ENCODE measurements at regions not wholly inside any gene's neighbourhood (a gene's known extent, or its start where the extent isn't known, plus 50 kb on each side); places are given as distances from the start of the nearest gene placed in this dataset.

DNA sequence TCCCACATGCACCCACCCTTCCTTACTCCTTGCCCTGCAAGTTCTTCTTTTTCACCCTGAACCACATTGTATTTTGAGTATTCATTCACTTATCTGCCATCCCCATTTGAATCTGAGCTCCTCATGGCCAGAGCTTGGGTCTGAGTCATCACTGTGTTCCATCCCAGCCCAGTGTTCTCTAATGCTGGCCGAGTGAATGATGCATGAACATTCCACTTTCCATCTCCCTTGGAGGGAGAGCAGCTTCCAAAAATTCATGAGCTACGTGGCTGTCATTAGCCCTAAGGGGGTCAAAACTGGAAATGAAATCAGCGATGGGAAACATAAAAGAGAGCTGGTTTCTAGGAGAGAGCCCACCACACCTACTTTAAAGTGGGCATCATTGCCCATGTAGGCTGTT lies 187.0 kb upstream of the USP24 start (continued):
- TF ChIP-seq HOXA7 (CRISPR knock-in tag; IDR thresholded peaks at IDR 0.05) (no peak), BHLHE40 (IDR thresholded peaks at IDR 0.05; ENCODE audit: low read depth, low read length) (no peak), EP300 (IDR thresholded peaks at IDR 0.05) (no peak), POLR2A (IDR thresholded peaks at IDR 0.05; ENCODE audit: low read length) (no peak), CBX8 (IDR thresholded peaks at IDR 0.05) (no peak), HDAC2 (IDR thresholded peaks at IDR 0.05) (no peak), GATA3 (IDR thresholded peaks at IDR 0.05; ENCODE audit: borderline replicate concordance) (no peak), RNF2 (IDR thresholded peaks at IDR 0.05; ENCODE audit: borderline replicate concordance, low read depth) (no peak), SREBF2 (IDR thresholded peaks at IDR 0.05) (no peak), CHD4 (IDR thresholded peaks at IDR 0.05; ENCODE audit: borderline replicate concordance) (no peak)
- TF ChIP-seq, protein P1, sequence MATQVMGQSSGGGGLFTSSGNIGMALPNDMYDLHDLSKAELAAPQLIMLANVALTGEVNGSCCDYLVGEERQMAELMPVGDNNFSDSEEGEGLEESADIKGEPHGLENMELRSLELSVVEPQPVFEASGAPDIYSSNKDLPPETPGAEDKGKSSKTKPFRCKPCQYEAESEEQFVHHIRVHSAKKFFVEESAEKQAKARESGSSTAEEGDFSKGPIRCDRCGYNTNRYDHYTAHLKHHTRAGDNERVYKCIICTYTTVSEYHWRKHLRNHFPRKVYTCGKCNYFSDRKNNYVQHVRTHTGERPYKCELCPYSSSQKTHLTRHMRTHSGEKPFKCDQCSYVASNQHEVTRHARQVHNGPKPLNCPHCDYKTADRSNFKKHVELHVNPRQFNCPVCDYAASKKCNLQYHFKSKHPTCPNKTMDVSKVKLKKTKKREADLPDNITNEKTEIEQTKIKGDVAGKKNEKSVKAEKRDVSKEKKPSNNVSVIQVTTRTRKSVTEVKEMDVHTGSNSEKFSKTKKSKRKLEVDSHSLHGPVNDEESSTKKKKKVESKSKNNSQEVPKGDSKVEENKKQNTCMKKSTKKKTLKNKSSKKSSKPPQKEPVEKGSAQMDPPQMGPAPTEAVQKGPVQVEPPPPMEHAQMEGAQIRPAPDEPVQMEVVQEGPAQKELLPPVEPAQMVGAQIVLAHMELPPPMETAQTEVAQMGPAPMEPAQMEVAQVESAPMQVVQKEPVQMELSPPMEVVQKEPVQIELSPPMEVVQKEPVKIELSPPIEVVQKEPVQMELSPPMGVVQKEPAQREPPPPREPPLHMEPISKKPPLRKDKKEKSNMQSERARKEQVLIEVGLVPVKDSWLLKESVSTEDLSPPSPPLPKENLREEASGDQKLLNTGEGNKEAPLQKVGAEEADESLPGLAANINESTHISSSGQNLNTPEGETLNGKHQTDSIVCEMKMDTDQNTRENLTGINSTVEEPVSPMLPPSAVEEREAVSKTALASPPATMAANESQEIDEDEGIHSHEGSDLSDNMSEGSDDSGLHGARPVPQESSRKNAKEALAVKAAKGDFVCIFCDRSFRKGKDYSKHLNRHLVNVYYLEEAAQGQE (IDR thresholded peaks at IDR 0.05): no peak

DNA sequence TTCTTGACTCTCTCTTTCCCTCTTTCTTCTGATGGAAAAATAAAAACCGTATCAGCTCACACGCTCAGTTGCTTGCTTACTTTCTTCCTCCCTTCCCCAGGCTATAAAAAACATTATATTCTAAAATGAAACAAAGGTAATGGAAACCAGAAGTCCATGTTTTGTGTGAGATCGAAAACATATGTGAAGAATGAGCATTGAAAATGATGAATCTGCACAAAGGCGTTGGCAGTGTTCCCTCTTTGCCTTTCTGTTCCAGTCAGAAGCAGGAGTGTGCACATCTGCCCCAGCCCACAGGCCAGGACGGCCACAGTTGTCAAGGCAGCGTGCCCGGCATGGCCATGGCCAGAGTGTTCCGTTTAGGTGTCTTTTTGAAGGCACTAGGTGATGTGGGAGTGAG lies 185.3 kb upstream of the USP24 start:
- Histone ChIP-seq H3K27ac (no peak overlapping the region), H3K4me1 (no peaks in the 10 kb centered on the region), H3K4me3 (no peak overlapping the region), H3K9me3 (no peaks in the 10 kb centered on the region), H3K4me2 (no peak overlapping the region)
- CTCF ChIA-PET: no interaction called here
- FAIRE-seq (no peak), ATAC-seq (no peak), DNase-seq (ENCODE audit: low read depth in 1 of 2, low spot score in 1 of 2) (no peak)
- 72% methylated on average over 8 of the region's 8 CpGs for WGBS (ENCODE audit: missing lambda C conversion rate)
- POLR2A ChIA-PET: no interaction called here
- TF ChIP-seq NPAS2 (CRISPR knock-in tag; IDR thresholded peaks at IDR 0.05; ENCODE audit: borderline replicate concordance) (no peak), HOXB5 (CRISPR knock-in tag; IDR thresholded peaks at IDR 0.05) (no peak), ELK1 (IDR thresholded peaks at IDR 0.05; ENCODE audit: low read depth, low read length) (no peak)
- TF ChIP-seq, protein P2, sequence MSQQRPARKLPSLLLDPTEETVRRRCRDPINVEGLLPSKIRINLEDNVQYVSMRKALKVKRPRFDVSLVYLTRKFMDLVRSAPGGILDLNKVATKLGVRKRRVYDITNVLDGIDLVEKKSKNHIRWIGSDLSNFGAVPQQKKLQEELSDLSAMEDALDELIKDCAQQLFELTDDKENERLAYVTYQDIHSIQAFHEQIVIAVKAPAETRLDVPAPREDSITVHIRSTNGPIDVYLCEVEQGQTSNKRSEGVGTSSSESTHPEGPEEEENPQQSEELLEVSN (IDR thresholded peaks at IDR 0.05; ENCODE audit: borderline replicate concordance, low read depth): no peak

- DNase-seq (ENCODE audit: low read depth in 1 of 2, low spot score in 1 of 2) (no peak), FAIRE-seq (no peak), ATAC-seq (no peak)
- WGBS (ENCODE audit: missing lambda C conversion rate): 96% methylated on average over 5 of the region's 5 CpGs
- CTCF ChIA-PET: no interaction called here
- TF ChIP-seq KDM5A (IDR thresholded peaks at IDR 0.05): no peak
- TF ChIP-seq EHMT2 (IDR thresholded peaks at IDR 0.05; ENCODE audit: low read depth): no peak
- no peak for TF ChIP-seq HEYL (CRISPR knock-in tag; IDR thresholded peaks at IDR 0.05)
- no peak for TF ChIP-seq RCOR1 (IDR thresholded peaks at IDR 0.05; ENCODE audit: low read depth, low read length)
- TF ChIP-seq ZNF302 (CRISPR knock-in tag; IDR thresholded peaks at IDR 0.05): no peak
- no peak for TF ChIP-seq FOSB (CRISPR knock-in tag; IDR thresholded peaks at IDR 0.05)
- TF ChIP-seq PHF8 (IDR thresholded peaks at IDR 0.05; ENCODE audit: borderline replicate concordance, low read depth): no peak
- no peak for TF ChIP-seq FOXS1 (CRISPR knock-in tag; IDR thresholded peaks at IDR 0.05)
- no peak for TF ChIP-seq HDAC2 (IDR thresholded peaks at IDR 0.05)
- no peak for TF ChIP-seq HOXB13 (CRISPR knock-in tag; IDR thresholded peaks at IDR 0.05; ENCODE audit: low read depth)
- no peak for TF ChIP-seq CEBPB (IDR thresholded peaks at IDR 0.05)
- Histone ChIP-seq H3K27ac (no peak overlapping the region), H3K4me3 (no peak overlapping the region), H3K4me2 (no peak overlapping the region), H3K4me1 (no peaks in the 10 kb centered on the region), H3K9me3 (no peaks in the 10 kb centered on the region; the same call in 2 of the 3 replicates)
- POLR2A ChIA-PET: no interaction called here
Observed at GRCh38 chr1:55399346-55399745, 184.2 kb upstream of the USP24 start.
